ENCODE measurements at regions not wholly inside any gene's neighbourhood (a gene's known extent, or its start where the extent isn't known, plus 50 kb on each side); places are given as distances from the start of the nearest gene placed in this dataset.

GRCh38 chr9:107405511-107405910 is 84.1 kb downstream of the KLF4 start:
- Histone ChIP-seq H3K27ac (ENCODE audit: low read depth in 2 of 2, low read length in 2 of 2) (no peak overlapping the region), H3K9me3 (ENCODE audit: control insufficient read depth in 2 of 2, low read length in 2 of 2) (no peaks in the 10 kb centered on the region), H3K36me3 (ENCODE audit: control insufficient read depth in 2 of 2, insufficient read depth in 2 of 2, low read length in 2 of 2) (no peaks in the 10 kb centered on the region), H3K9ac (ENCODE audit: low read depth in 1 of 2, low read length in 2 of 2) (no peak overlapping the region), H3K4me1 (ENCODE audit: control insufficient read depth in 2 of 2, insufficient read depth in 2 of 2, low read length in 2 of 2) (no peaks in the 10 kb centered on the region), H3K27me3 (ENCODE audit: control insufficient read depth in 2 of 2, insufficient read depth in 2 of 2, low read length in 2 of 2) (no peaks in the 10 kb centered on the region), H3K4me3 (ENCODE audit: low read length in 2 of 2) (no peak overlapping the region)

GRCh38 chr9:107404736-107405135 is 84.8 kb downstream of the KLF4 start:
- H3K36me3 ChIP-seq (ENCODE audit: control insufficient read depth in 2 of 2, insufficient read depth in 2 of 2, low read length in 2 of 2) = no peaks in the 10 kb centered on the region
- H3K4me3 ChIP-seq (ENCODE audit: low read length in 2 of 2) = no peak overlapping the region
- H3K27ac ChIP-seq (ENCODE audit: low read depth in 2 of 2, low read length in 2 of 2) = no peak overlapping the region
- H3K27me3 ChIP-seq (ENCODE audit: control insufficient read depth in 2 of 2, insufficient read depth in 2 of 2, low read length in 2 of 2) = no peaks in the 10 kb centered on the region
- no peak overlapping the region for H3K9ac ChIP-seq (ENCODE audit: low read depth in 1 of 2, low read length in 2 of 2)
- no peaks in the 10 kb centered on the region for H3K4me1 ChIP-seq (ENCODE audit: control insufficient read depth in 2 of 2, insufficient read depth in 2 of 2, low read length in 2 of 2)
- H3K9me3 ChIP-seq (ENCODE audit: control insufficient read depth in 2 of 2, low read length in 2 of 2) = no peaks in the 10 kb centered on the region

- H3K9ac ChIP-seq (ENCODE audit: low read depth in 1 of 2, low read length in 2 of 2) = no peak overlapping the region
- no peak overlapping the region for H3K27ac ChIP-seq (ENCODE audit: low read depth in 2 of 2, low read length in 2 of 2)
- no peaks in the 10 kb centered on the region for H3K4me1 ChIP-seq (ENCODE audit: control insufficient read depth in 2 of 2, insufficient read depth in 2 of 2, low read length in 2 of 2)
- H3K9me3 ChIP-seq (ENCODE audit: control insufficient read depth in 2 of 2, low read length in 2 of 2) = no peaks in the 10 kb centered on the region
- no peaks in the 10 kb centered on the region for H3K27me3 ChIP-seq (ENCODE audit: control insufficient read depth in 2 of 2, insufficient read depth in 2 of 2, low read length in 2 of 2)
- no peak overlapping the region for H3K4me3 ChIP-seq (ENCODE audit: low read length in 2 of 2)
- no peaks in the 10 kb centered on the region for H3K36me3 ChIP-seq (ENCODE audit: control insufficient read depth in 2 of 2, insufficient read depth in 2 of 2, low read length in 2 of 2)
These were observed 85.4 kb downstream of the KLF4 start for GRCh38 chr9:107404161-107404560.

- no peaks in the 10 kb centered on the region for H3K4me1 ChIP-seq (ENCODE audit: control insufficient read depth in 2 of 2, insufficient read depth in 2 of 2, low read length in 2 of 2)
- H3K27ac ChIP-seq (ENCODE audit: low read depth in 2 of 2, low read length in 2 of 2) = no peak overlapping the region
- H3K36me3 ChIP-seq (ENCODE audit: control insufficient read depth in 2 of 2, insufficient read depth in 2 of 2, low read length in 2 of 2) = no peaks in the 10 kb centered on the region
- no peak overlapping the region for H3K9ac ChIP-seq (ENCODE audit: low read depth in 1 of 2, low read length in 2 of 2)
- no peaks in the 10 kb centered on the region for H3K9me3 ChIP-seq (ENCODE audit: control insufficient read depth in 2 of 2, low read length in 2 of 2)
- H3K27me3 ChIP-seq (ENCODE audit: control insufficient read depth in 2 of 2, insufficient read depth in 2 of 2, low read length in 2 of 2) = no peaks in the 10 kb centered on the region
- H3K4me3 ChIP-seq (ENCODE audit: low read length in 2 of 2) = no peak overlapping the region
These were observed 92.2 kb downstream of the KLF4 start for GRCh38 chr9:107397076-107398044.

GRCh38 chr9:107394264-107394663 is 95.3 kb downstream of the KLF4 start:
- no peak overlapping the region for H3K9ac ChIP-seq (ENCODE audit: low read depth in 1 of 2, low read length in 2 of 2)
- H3K4me3 ChIP-seq (ENCODE audit: low read length in 2 of 2) = no peak overlapping the region
- H3K36me3 ChIP-seq (ENCODE audit: control insufficient read depth in 2 of 2, insufficient read depth in 2 of 2, low read length in 2 of 2) = no peaks in the 10 kb centered on the region
- H3K4me1 ChIP-seq (ENCODE audit: control insufficient read depth in 2 of 2, insufficient read depth in 2 of 2, low read length in 2 of 2) = peaks cover 0 to 5% of the 10 kb centered on the region in 2 donors
- no peak overlapping the region for H3K27ac ChIP-seq (ENCODE audit: low read depth in 2 of 2, low read length in 2 of 2)
- no peaks in the 10 kb centered on the region for H3K27me3 ChIP-seq (ENCODE audit: control insufficient read depth in 2 of 2, insufficient read depth in 2 of 2, low read length in 2 of 2)
- no peaks in the 10 kb centered on the region for H3K9me3 ChIP-seq (ENCODE audit: control insufficient read depth in 2 of 2, low read length in 2 of 2)

- Histone ChIP-seq H3K27me3 (ENCODE audit: control insufficient read depth in 2 of 2, insufficient read depth in 2 of 2, low read length in 2 of 2) (no peaks in the 10 kb centered on the region), H3K9me3 (ENCODE audit: control insufficient read depth in 2 of 2, low read length in 2 of 2) (no peaks in the 10 kb centered on the region), H3K4me3 (ENCODE audit: low read length in 2 of 2) (no peak overlapping the region), H3K9ac (ENCODE audit: low read depth in 1 of 2, low read length in 2 of 2) (no peak overlapping the region), H3K36me3 (ENCODE audit: control insufficient read depth in 2 of 2, insufficient read depth in 2 of 2, low read length in 2 of 2) (no peaks in the 10 kb centered on the region), H3K4me1 (ENCODE audit: control insufficient read depth in 2 of 2, insufficient read depth in 2 of 2, low read length in 2 of 2) (peaks cover 0 to 5% of the 10 kb centered on the region in 2 donors), H3K27ac (ENCODE audit: low read depth in 2 of 2, low read length in 2 of 2) (no peak overlapping the region)
These were observed 98.8 kb downstream of the KLF4 start for GRCh38 chr9:107390778-107391177.

GRCh38 chr9:107390279-107390678 is 99.3 kb downstream of the KLF4 start:
- Histone ChIP-seq H3K9me3 (ENCODE audit: control insufficient read depth in 2 of 2, low read length in 2 of 2) (no peaks in the 10 kb centered on the region), H3K4me1 (ENCODE audit: control insufficient read depth in 2 of 2, insufficient read depth in 2 of 2, low read length in 2 of 2) (peaks cover 0 to 5% of the 10 kb centered on the region in 2 donors), H3K27ac (ENCODE audit: low read depth in 2 of 2, low read length in 2 of 2) (no peak overlapping the region), H3K9ac (ENCODE audit: low read depth in 1 of 2, low read length in 2 of 2) (no peak overlapping the region), H3K36me3 (ENCODE audit: control insufficient read depth in 2 of 2, insufficient read depth in 2 of 2, low read length in 2 of 2) (no peaks in the 10 kb centered on the region), H3K27me3 (ENCODE audit: control insufficient read depth in 2 of 2, insufficient read depth in 2 of 2, low read length in 2 of 2) (no peaks in the 10 kb centered on the region), H3K4me3 (ENCODE audit: low read length in 2 of 2) (no peak overlapping the region)

- H3K4me1 ChIP-seq (ENCODE audit: control insufficient read depth in 2 of 2, insufficient read depth in 2 of 2, low read length in 2 of 2) = peaks cover 0 to 5% of the 10 kb centered on the region in 2 donors
These were observed 99.9 kb downstream of the KLF4 start for GRCh38 chr9:107389617-107390071.

GRCh38 chr9:107388890-107389289 is 100.7 kb downstream of the KLF4 start:
- Histone ChIP-seq H3K4me3 (ENCODE audit: low read length in 2 of 2) (no peak overlapping the region), H3K27me3 (ENCODE audit: control insufficient read depth in 2 of 2, insufficient read depth in 2 of 2, low read length in 2 of 2) (no peaks in the 10 kb centered on the region), H3K4me1 (ENCODE audit: control insufficient read depth in 2 of 2, insufficient read depth in 2 of 2, low read length in 2 of 2) (peaks cover 0 to 5% of the 10 kb centered on the region in 2 donors), H3K36me3 (ENCODE audit: control insufficient read depth in 2 of 2, insufficient read depth in 2 of 2, low read length in 2 of 2) (no peaks in the 10 kb centered on the region), H3K9me3 (ENCODE audit: control insufficient read depth in 2 of 2, low read length in 2 of 2) (no peaks in the 10 kb centered on the region), H3K27ac (ENCODE audit: low read depth in 2 of 2, low read length in 2 of 2) (no peak overlapping the region), H3K9ac (ENCODE audit: low read depth in 1 of 2, low read length in 2 of 2) (no peak overlapping the region)

More at GRCh38 chr9:107389617-107390071, 99.9 kb downstream of the KLF4 start:
- H3K4me3 ChIP-seq (ENCODE audit: low read length in 2 of 2) = no peak overlapping the region
- H3K36me3 ChIP-seq (ENCODE audit: control insufficient read depth in 2 of 2, insufficient read depth in 2 of 2, low read length in 2 of 2) = no peaks in the 10 kb centered on the region
- no peak overlapping the region for H3K9ac ChIP-seq (ENCODE audit: low read depth in 1 of 2, low read length in 2 of 2)
- no peaks in the 10 kb centered on the region for H3K9me3 ChIP-seq (ENCODE audit: control insufficient read depth in 2 of 2, low read length in 2 of 2)
- H3K27me3 ChIP-seq (ENCODE audit: control insufficient read depth in 2 of 2, insufficient read depth in 2 of 2, low read length in 2 of 2) = no peaks in the 10 kb centered on the region
- H3K27ac ChIP-seq (ENCODE audit: low read depth in 2 of 2, low read length in 2 of 2) = no peak overlapping the region

- no peak overlapping the region for H3K27ac ChIP-seq (ENCODE audit: low read depth in 2 of 2, low read length in 2 of 2)
- H3K4me1 ChIP-seq (ENCODE audit: control insufficient read depth in 2 of 2, insufficient read depth in 2 of 2, low read length in 2 of 2) = peaks cover 0 to 5% of the 10 kb centered on the region in 2 donors
- no peak overlapping the region for H3K4me3 ChIP-seq (ENCODE audit: low read length in 2 of 2)
These were observed 102.2 kb downstream of the KLF4 start for GRCh38 chr9:107387409-107387808.

More at GRCh38 chr9:107387409-107387808, 102.2 kb downstream of the KLF4 start:
- no peaks in the 10 kb centered on the region for H3K9me3 ChIP-seq (ENCODE audit: control insufficient read depth in 2 of 2, low read length in 2 of 2)
- no peaks in the 10 kb centered on the region for H3K27me3 ChIP-seq (ENCODE audit: control insufficient read depth in 2 of 2, insufficient read depth in 2 of 2, low read length in 2 of 2)
- H3K9ac ChIP-seq (ENCODE audit: low read depth in 1 of 2, low read length in 2 of 2) = no peak overlapping the region
- H3K36me3 ChIP-seq (ENCODE audit: control insufficient read depth in 2 of 2, insufficient read depth in 2 of 2, low read length in 2 of 2) = no peaks in the 10 kb centered on the region

Measured in mucosa of rectum (tissue), 2 donors.